PC-9 (cell line): ENCODE measurements at regions not wholly inside any gene's neighbourhood (a gene's known extent, or its start where the extent isn't known, plus 50 kb on each side); places are given as distances from the start of the nearest gene placed in this dataset.

Source experiments
- CTCF ChIP-seq: fragments of 200-600 bp; sonication (generic); conservative IDR thresholded peaks from 2 replicates; pipeline ENCODE4 v1.6.1; 2017; ENCODE audit warnings: mixed run types, antibody characterized with exemption, mild to moderate bottlenecking, moderate library complexity
- EZH2 ChIP-seq: fragments of 200-600 bp; sonication (generic); IDR thresholded peaks from 2 replicates; pipeline ENCODE4 v1.8.0; 2017; ENCODE audit warnings: antibody characterized with exemption, low read depth

- no peak for TF ChIP-seq CTCF
- no peak for TF ChIP-seq EZH2
Measured at GRCh38 chr4:165667969-165668368, 205.1 kb upstream of the TLL1 start.
